ENCODE measurements at regions not wholly inside any gene's neighbourhood (a gene's known extent, or its start where the extent isn't known, plus 50 kb on each side); places are given as distances from the start of the nearest gene placed in this dataset.

- no peak for DNase-seq
Observed at GRCh38 chr22:49599691-49600455, 227.8 kb downstream of the BRD1 start.

- DNase-seq: no peak
Observed at GRCh38 chr22:49599039-49599438, 228.6 kb downstream of the BRD1 start.

DNA sequence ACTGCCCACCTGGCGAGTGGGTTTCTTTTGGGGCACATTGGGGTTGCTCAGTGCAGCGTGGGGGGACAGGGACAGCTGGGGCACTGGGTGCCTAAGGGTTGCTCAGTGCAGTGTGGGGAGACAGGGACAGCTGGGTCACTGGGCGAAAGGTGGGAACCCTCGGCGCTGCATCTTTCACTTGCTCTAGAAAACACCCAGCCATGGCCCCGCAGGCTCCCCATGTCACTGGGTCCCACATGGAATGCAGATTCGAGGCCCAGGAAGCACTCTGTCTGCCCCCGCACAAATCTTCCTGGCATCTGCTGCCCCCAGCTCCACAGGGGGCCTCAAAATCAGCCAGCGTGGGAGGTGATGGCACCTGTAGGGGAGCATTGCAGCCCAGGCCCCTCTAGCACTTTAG is 229.3 kb downstream of the BRD1 start:
- DNase-seq: no peak

DNA sequence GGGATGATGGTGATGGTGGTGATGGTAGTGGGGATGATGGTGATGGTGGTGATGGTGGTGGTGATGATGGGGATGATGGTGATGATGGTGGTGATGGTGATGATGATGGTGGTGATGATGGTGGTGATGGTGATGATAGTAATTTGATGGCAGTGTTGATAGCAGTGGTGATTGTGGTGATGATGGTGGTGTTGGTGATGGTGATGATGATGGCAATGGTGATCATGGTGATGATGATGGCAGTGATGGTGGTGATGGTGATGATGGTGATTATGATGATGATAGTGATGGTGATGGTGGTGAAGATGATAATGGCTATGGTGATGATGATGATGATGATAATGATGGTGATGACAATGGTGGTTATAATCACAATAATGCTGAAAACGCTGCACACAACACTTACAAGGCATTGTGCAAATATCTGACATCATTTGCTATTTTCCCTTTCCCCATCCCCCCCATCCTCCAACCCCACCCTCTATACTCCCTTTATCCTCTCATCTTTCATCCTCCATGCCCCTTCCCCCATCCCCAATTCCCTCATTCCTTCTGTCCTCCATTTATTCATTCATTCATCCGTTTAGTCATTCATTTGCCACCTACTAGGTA is 230.1 kb downstream of the BRD1 start:
- no peak for DNase-seq

DNA sequence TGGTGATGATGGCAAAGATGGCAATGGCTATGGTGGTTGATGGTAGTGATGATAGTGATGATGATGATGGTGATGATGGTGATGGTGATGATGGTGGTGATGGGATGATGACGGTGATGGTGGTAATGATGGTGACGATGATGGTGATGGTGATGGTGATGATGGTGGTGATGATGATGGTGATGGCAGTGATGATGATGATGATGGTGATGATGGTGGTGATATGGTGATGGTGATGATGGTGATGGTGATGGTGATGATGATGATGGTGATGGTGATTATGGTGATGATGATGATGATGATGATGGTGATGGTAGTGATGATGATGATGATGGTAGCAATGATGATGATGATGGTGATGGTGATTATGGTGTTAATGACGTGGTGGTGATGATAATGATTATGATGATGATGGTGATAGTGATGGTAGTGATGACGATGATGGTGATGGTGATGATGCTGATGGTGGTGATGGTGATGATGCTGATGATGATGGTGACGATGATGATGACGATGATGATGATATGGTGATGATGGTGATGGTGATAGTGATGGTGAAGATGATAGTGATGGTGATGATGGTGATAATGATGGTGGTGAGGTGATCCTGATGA is 232.1 kb downstream of the BRD1 start:
- no peak for DNase-seq

- DNase-seq: no peak
Observed at GRCh38 chr22:49594078-49594477, 233.6 kb downstream of the BRD1 start.

DNA sequence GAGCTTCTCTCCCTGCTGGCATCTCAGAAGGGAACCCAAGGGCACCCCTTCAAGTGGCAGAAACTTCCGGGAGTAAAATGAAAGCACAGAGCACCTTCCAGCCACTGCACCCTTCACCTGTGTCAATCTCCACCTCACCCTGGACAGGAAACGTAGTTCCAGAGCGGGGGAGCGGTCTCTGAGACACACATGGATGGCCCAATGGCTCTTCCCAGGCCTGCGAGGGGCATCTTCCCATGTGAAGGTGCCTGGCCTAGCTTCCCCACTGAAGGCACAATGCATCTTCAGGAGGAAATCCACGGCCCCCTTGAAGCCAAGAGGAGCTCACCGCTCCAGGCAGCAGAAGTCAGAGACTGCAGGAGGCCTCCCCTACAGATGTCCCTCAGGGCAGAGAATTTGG is 234.2 kb downstream of the BRD1 start:
- no peak for DNase-seq

- no peak for DNase-seq
Observed at GRCh38 chr22:49592780-49593501, 234.7 kb downstream of the BRD1 start.

- no peak for DNase-seq
Observed at GRCh38 chr22:49590851-49591445, 236.7 kb downstream of the BRD1 start.

- no peak for DNase-seq
Observed at GRCh38 chr22:49590381-49590780, 237.3 kb downstream of the BRD1 start.

DNA sequence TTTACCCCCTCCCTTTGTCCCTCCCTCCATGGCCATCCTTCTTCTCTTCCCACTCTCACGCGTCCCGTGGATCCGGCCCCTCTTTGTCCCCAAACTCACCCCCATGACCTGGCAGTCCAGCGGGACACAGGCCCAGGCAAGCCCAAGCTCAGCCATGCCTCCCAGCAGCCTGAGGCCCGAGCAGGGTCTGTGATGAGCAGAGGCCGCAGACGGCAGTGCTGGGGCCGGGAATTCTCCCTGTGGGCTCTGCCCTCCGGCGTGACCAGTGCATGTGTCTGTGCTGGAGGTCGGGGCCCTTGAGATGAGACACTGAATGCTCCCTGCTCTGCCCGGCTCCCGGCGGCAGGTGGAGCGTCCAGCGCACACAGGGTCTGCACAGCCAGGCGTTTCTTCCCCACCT is 237.9 kb downstream of the BRD1 start:
- DNase-seq: no peak

DNA sequence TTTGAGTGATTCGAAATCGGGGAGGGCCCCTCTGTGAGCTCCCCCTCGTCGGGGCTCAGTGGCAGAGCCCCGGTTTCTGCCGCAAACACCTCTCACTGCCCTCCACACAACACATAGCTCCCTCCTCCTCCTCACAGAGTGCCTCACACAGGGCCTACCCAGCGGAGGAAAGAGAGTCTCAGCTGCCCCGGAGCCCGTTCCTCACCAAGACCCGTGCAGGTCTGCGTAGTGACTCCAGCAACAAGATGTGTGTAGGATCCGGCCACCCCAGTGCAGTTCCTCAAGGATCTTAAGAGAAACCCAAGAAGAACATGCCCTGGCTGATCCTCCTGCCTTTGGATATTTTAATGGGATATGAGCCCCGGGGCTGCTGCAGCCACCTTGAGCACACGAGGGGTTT is 238.4 kb downstream of the BRD1 start:
- DNase-seq: no peak

- no peak for DNase-seq
Observed at GRCh38 chr22:49588739-49589138, 238.9 kb downstream of the BRD1 start.

- no peak for DNase-seq
Observed at GRCh38 chr22:49587987-49588386, 239.7 kb downstream of the BRD1 start.

- DNase-seq: no peak
Observed at GRCh38 chr22:49587421-49587820, 240.3 kb downstream of the BRD1 start.

- no peak for DNase-seq
Observed at GRCh38 chr22:49586873-49587272, 240.8 kb downstream of the BRD1 start.

GRCh38 chr22:49586244-49586748 is 241.4 kb downstream of the BRD1 start:
- no peak for DNase-seq

DNA sequence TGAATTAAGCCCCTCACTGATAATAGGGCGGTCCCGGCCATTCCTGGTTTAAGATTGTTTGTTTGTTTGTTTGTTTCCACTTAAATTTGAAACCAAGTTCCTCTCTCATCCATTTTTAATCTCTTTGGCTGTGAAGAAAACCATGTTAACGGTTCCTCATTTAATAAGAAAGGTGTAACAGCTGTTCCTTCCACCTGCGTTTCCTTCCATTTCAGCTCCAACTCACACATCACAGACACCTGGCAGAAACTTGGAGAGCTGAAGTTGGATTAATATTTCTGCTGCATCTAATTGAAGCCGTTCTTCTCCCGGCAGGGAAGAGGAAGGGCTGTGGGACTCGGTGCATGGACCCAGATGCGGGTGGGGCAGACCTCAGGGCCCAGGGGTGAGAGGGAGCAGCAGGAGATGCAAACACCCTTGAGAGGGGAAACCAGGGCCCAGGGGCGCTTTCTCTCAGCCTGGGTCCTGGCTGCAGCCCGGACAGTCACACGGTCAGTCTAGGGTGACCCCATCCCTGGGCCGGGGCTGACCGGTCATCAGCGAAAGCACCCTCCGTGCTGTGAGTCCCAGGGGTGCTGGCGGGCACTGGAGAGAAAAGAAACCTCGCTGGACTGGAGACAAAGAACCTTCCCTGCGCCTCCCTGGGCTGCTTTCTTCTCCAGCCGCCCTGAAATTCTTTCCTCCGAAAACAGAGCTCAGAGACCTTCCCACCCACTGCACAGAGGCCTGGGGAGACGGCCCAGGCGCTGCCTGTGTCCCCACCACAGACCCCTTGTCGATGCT is 242.0 kb downstream of the BRD1 start:
- no peak for DNase-seq

- DNase-seq: no peak
Observed at GRCh38 chr22:49583886-49584505, 243.7 kb downstream of the BRD1 start.

- no peak for DNase-seq
Observed at GRCh38 chr22:49583341-49583740, 244.3 kb downstream of the BRD1 start.

DNA sequence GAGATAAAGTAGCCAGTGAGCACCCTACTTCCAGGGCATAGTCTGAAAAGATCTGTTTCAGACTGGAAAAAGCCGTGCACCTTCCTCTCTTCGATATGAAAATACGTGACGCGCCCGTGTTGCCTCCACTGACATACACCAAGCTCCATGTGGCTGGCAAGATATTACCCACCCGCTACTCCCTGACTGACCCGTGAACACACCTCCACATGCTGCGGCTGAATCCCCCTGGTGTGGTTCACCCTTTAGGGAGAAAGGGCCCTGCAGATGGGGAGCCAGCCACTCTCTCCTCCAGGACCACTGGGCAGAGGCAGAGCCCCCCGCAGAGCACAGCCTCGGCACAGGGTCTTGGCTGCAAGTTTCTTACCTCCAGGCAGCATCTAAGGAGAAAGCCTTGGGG is 245.0 kb downstream of the BRD1 start:
- DNase-seq: no peak

DNA sequence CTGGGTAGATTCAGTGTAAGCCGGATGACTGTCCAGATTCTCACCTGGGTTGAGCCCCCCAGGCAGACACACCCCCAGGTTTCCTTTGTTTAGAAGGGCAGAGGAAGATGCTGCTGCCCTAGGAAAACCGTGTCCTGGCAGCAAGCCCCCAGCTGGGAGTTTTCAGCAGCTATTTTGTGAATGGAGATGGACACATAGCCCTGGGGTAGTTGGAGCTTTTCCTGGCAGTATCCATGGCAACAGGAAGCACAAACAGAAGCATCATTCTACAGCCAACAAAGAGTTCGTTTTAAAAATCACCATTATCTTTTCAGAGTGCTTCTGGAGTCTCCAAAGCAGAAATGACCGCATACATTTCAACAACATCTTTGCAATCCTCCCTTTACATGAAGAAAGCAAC is 245.5 kb downstream of the BRD1 start:
- DNase-seq: no peak
